Spinal cord (tissue), 9 donors: ENCODE measurements at regions not wholly inside any gene's neighbourhood (a gene's known extent, or its start where the extent isn't known, plus 50 kb on each side); places are given as distances from the start of the nearest gene placed in this dataset.
"Not testable (repeated sequence)": the region's sequence is repeated elsewhere in the genome, so short reads cannot be mapped to it uniquely, and the experiment has no call there.

Experiments used
- DNase-seq, 6 donors: peaks; one replicate each; pipeline versions ENCODE4 v3.0.0 to v3.0.0-alpha.2; 2013 to 2015; ENCODE audit warnings: low spot score in 6 of 6, low read depth in 4 of 6
- H3K27ac ChIP-seq: one replicate; pipeline ENCODE4 v1.5.1; 2013; ENCODE audit warnings: low read depth, low read length, control low read depth
- H3K27me3 ChIP-seq: one replicate; pipeline ENCODE4 v1.6.1; 2013; ENCODE audit warnings: low read length; ENCODE audit not compliant: control insufficient read depth, insufficient read depth
- H3K36me3 ChIP-seq: one replicate; pipeline ENCODE4 v1.6.1; 2013; ENCODE audit warnings: low read length; ENCODE audit not compliant: control insufficient read depth, insufficient read depth
- H3K4me1 ChIP-seq: one replicate; pipeline ENCODE4 v1.6.1; 2013; ENCODE audit warnings: low read length; ENCODE audit not compliant: control insufficient read depth, insufficient read depth
- H3K4me3 ChIP-seq: one replicate; pipeline ENCODE4 v1.5.1; 2013; ENCODE audit warnings: low read depth, low read length, control low read depth
- H3K9me3 ChIP-seq: one replicate; pipeline ENCODE4 v1.6.1; 2013; ENCODE audit warnings: low read length; ENCODE audit not compliant: control insufficient read depth, insufficient read depth
- WGBS: methylation state at CpG from one replicate; pipeline ENCODE4 v1.1.5; 2013; ENCODE audit warnings: missing lambda C conversion rate; ENCODE audit not compliant: insufficient coverage; 5-methylcytosine and 5-hydroxymethylcytosine counted together
- donor health status: healthy.

- Histone ChIP-seq H3K27ac (no peak overlapping the region), H3K27me3 (no peaks in the 10 kb centered on the region), H3K4me3 (no peak overlapping the region), H3K36me3 (no peaks in the 10 kb centered on the region), H3K4me1 (no peaks in the 10 kb centered on the region), H3K9me3 (no peaks in the 10 kb centered on the region)
- DNase-seq: no peak
- WGBS: no CpG with 5 or more reads among the region's 3 CpGs
Observed at GRCh38 chr5:166111021-166111420, 2180.4 kb upstream of the WWC1 start.

GRCh38 chr5:166117072-166118066, 2174.1 kb upstream of the WWC1 start:
- H3K27ac ChIP-seq: no peak overlapping the region
- H3K4me1 ChIP-seq: no peaks in the 10 kb centered on the region
- peak in 1 of 6 donors; percentile 1 for DNase-seq
- no peaks in the 10 kb centered on the region for H3K36me3 ChIP-seq
- no peak overlapping the region for H3K4me3 ChIP-seq
- no peaks in the 10 kb centered on the region for H3K27me3 ChIP-seq
- WGBS: no CpG with 5 or more reads among the region's 4 CpGs
- no peaks in the 10 kb centered on the region for H3K9me3 ChIP-seq

- WGBS: no CpG with 5 or more reads among the region's 2 CpGs
- Histone ChIP-seq H3K36me3 (no peaks in the 10 kb centered on the region), H3K4me3 (no peak overlapping the region), H3K27ac (no peak overlapping the region), H3K9me3 (no peaks in the 10 kb centered on the region), H3K4me1 (no peaks in the 10 kb centered on the region), H3K27me3 (no peaks in the 10 kb centered on the region)
- no peak for DNase-seq
Observed at GRCh38 chr5:166119506-166119905, 2171.9 kb upstream of the WWC1 start.

- Histone ChIP-seq H3K36me3 (no peaks in the 10 kb centered on the region), H3K4me3 (no peak overlapping the region), H3K9me3 (no peaks in the 10 kb centered on the region), H3K27ac (no peak overlapping the region), H3K4me1 (no peaks in the 10 kb centered on the region), H3K27me3 (no peaks in the 10 kb centered on the region)
- DNase-seq: peak in 2 of 6 donors; percentile 43 to 59
- WGBS: 0% methylated on average over 1 of the region's 4 CpGs
Observed at GRCh38 chr5:166123717-166124116, 2167.7 kb upstream of the WWC1 start.

- Histone ChIP-seq H3K36me3 (no peaks in the 10 kb centered on the region), H3K9me3 (no peaks in the 10 kb centered on the region), H3K4me1 (no peaks in the 10 kb centered on the region), H3K27ac (no peak overlapping the region), H3K4me3 (no peak overlapping the region), H3K27me3 (no peaks in the 10 kb centered on the region)
- WGBS: 90% methylated on average over 5 of the region's 10 CpGs
- DNase-seq: no peak
Observed at GRCh38 chr5:166127766-166128570, 2163.5 kb upstream of the WWC1 start.

GRCh38 chr5:166145107-166145506, 2146.3 kb upstream of the WWC1 start:
- not testable (repeated sequence) for H3K27me3 ChIP-seq, H3K36me3 ChIP-seq, H3K9me3 ChIP-seq, H3K4me1 ChIP-seq, H3K27ac ChIP-seq, DNase-seq, H3K4me3 ChIP-seq
- 100% methylated on average over 1 of the region's 17 CpGs for WGBS

GRCh38 chr5:166163996-166164610, 2127.3 kb upstream of the WWC1 start:
- no peaks in the 10 kb centered on the region for H3K9me3 ChIP-seq
- no peak overlapping the region for H3K27ac ChIP-seq
- peak in 1 of 6 donors; percentile 82 for DNase-seq
- H3K36me3 ChIP-seq: no peaks in the 10 kb centered on the region
- H3K4me3 ChIP-seq: no peak overlapping the region
- WGBS: 90% methylated on average over 1 of the region's 3 CpGs
- H3K4me1 ChIP-seq: no peaks in the 10 kb centered on the region
- H3K27me3 ChIP-seq: no peaks in the 10 kb centered on the region

GRCh38 chr5:166165596-166165995, 2125.8 kb upstream of the WWC1 start:
- Histone ChIP-seq H3K36me3 (no peaks in the 10 kb centered on the region), H3K9me3 (no peaks in the 10 kb centered on the region), H3K27me3 (no peaks in the 10 kb centered on the region), H3K27ac (no peak overlapping the region), H3K4me3 (no peak overlapping the region), H3K4me1 (no peaks in the 10 kb centered on the region)
- no CpG with 5 or more reads among the region's 4 CpGs for WGBS
- DNase-seq: peak in 2 of 6 donors; percentile 72 to 76

GRCh38 chr5:166166071-166166470, 2125.4 kb upstream of the WWC1 start:
- Histone ChIP-seq H3K36me3 (no peaks in the 10 kb centered on the region), H3K4me3 (no peak overlapping the region), H3K4me1 (no peaks in the 10 kb centered on the region), H3K27me3 (no peaks in the 10 kb centered on the region), H3K27ac (no peak overlapping the region), H3K9me3 (no peaks in the 10 kb centered on the region)
- WGBS: 14% methylated on average over 2 of the region's 5 CpGs
- DNase-seq: peak in 1 of 6 donors; percentile 46
